ENCODE measurements at regions not wholly inside any gene's neighbourhood (a gene's known extent, or its start where the extent isn't known, plus 50 kb on each side); places are given as distances from the start of the nearest gene placed in this dataset.

- no peak overlapping the region for H3K27ac Mint-ChIP-seq (ENCODE audit: unreplicated experiment)
- H3K4me3 Mint-ChIP-seq = no peak overlapping the region
- H3K4me1 Mint-ChIP-seq = no peaks in the 10 kb centered on the region
- H3K27me3 Mint-ChIP-seq (ENCODE audit: low read depth) = peaks cover 6% of the 10 kb centered on the region
- H3K36me3 Mint-ChIP-seq (ENCODE audit: low read depth) = no peaks in the 10 kb centered on the region
- TF ChIP-seq CTCF (conservative IDR thresholded peaks at IDR 0.05) = no peak
- DNase-seq (ENCODE audit: low read depth, low spot score) = no peak
- H3K9me3 Mint-ChIP-seq = peaks cover 14% of the 10 kb centered on the region
Observed at GRCh38 chr19:41495589-41495988, 52.6 kb downstream of the ERICH4 start.

GRCh38 chr19:41499899-41500298 lies 56.9 kb downstream of the ERICH4 start:
- no peak for DNase-seq (ENCODE audit: low read depth, low spot score)
- Mint-ChIP-seq H3K9me3 (peaks cover 19% of the 10 kb centered on the region), H3K27ac (ENCODE audit: unreplicated experiment) (no peak overlapping the region), H3K27me3 (ENCODE audit: low read depth) (peaks cover 9% of the 10 kb centered on the region), H3K36me3 (ENCODE audit: low read depth) (no peaks in the 10 kb centered on the region), H3K4me3 (no peak overlapping the region), H3K4me1 (no peaks in the 10 kb centered on the region)
- no peak for TF ChIP-seq CTCF (conservative IDR thresholded peaks at IDR 0.05)

- Mint-ChIP-seq H3K27me3 (ENCODE audit: low read depth) (peaks cover 12% of the 10 kb centered on the region), H3K4me3 (no peak overlapping the region)
Observed at GRCh38 chr19:41500443-41500842, 57.5 kb downstream of the ERICH4 start.

GRCh38 chr19:41501854-41502253 lies 58.9 kb downstream of the ERICH4 start:
- Mint-ChIP-seq H3K9me3 (peaks cover 23% of the 10 kb centered on the region), H3K4me3 (no peak overlapping the region), H3K4me1 (no peaks in the 10 kb centered on the region), H3K36me3 (ENCODE audit: low read depth) (no peaks in the 10 kb centered on the region), H3K27ac (ENCODE audit: unreplicated experiment) (no peak overlapping the region), H3K27me3 (ENCODE audit: low read depth) (peaks cover 20% of the 10 kb centered on the region)
- no peak for DNase-seq (ENCODE audit: low read depth, low spot score)
- no peak for TF ChIP-seq CTCF (conservative IDR thresholded peaks at IDR 0.05)

More at GRCh38 chr19:41500443-41500842, 57.5 kb downstream of the ERICH4 start:
- Mint-ChIP-seq H3K4me1 (no peaks in the 10 kb centered on the region), H3K27ac (ENCODE audit: unreplicated experiment) (no peak overlapping the region), H3K36me3 (ENCODE audit: low read depth) (no peaks in the 10 kb centered on the region), H3K9me3 (peaks cover 21% of the 10 kb centered on the region)
- DNase-seq (ENCODE audit: low read depth, low spot score) = no peak
- no peak for TF ChIP-seq CTCF (conservative IDR thresholded peaks at IDR 0.05)

GRCh38 chr19:41505105-41505504 lies 62.1 kb downstream of the ERICH4 start:
- no peak overlapping the region for H3K4me3 Mint-ChIP-seq
- H3K36me3 Mint-ChIP-seq (ENCODE audit: low read depth) = no peaks in the 10 kb centered on the region
- peaks cover 18% of the 10 kb centered on the region for H3K9me3 Mint-ChIP-seq
- DNase-seq (ENCODE audit: low read depth, low spot score) = no peak
- no peak overlapping the region for H3K27ac Mint-ChIP-seq (ENCODE audit: unreplicated experiment)
- no peak for TF ChIP-seq CTCF (conservative IDR thresholded peaks at IDR 0.05)
- no peaks in the 10 kb centered on the region for H3K4me1 Mint-ChIP-seq
- peaks cover 15% of the 10 kb centered on the region for H3K27me3 Mint-ChIP-seq (ENCODE audit: low read depth)

GRCh38 chr19:41510484-41510883 lies 65.5 kb upstream of the CEACAM21 start:
- Mint-ChIP-seq H3K9me3 (peaks cover 9% of the 10 kb centered on the region), H3K36me3 (ENCODE audit: low read depth) (no peaks in the 10 kb centered on the region)

More at GRCh38 chr19:41510484-41510883, 65.5 kb upstream of the CEACAM21 start:
- no peak for DNase-seq (ENCODE audit: low read depth, low spot score)
- no peak overlapping the region for H3K27ac Mint-ChIP-seq (ENCODE audit: unreplicated experiment)
- no peak overlapping the region for H3K4me3 Mint-ChIP-seq
- H3K4me1 Mint-ChIP-seq = no peaks in the 10 kb centered on the region
- peaks cover 24% of the 10 kb centered on the region for H3K27me3 Mint-ChIP-seq (ENCODE audit: low read depth)
- TF ChIP-seq CTCF (conservative IDR thresholded peaks at IDR 0.05) = no peak

Measured in neural crest cell (in vitro differentiated cells).